HG03354 (cell line): ENCODE measurements at regions not wholly inside any gene's neighbourhood (a gene's known extent, or its start where the extent isn't known, plus 50 kb on each side); places are given as distances from the start of the nearest gene placed in this dataset.

Experiments
- ATAC-seq: cut with Tn5 transposase; IDR thresholded peaks from one replicate; pipeline ENCODE4 v1.9.1; 2021; ENCODE audit warnings: mild to moderate bottlenecking; ENCODE audit not compliant: unreplicated experiment, poor library complexity, severe bottlenecking

- no peak for ATAC-seq
Observed at GRCh38 chr15:94829887-94830884, 598.8 kb downstream of the MCTP2 start.

- ATAC-seq: no peak
Observed at GRCh38 chr15:94834000-94834399, 602.6 kb downstream of the MCTP2 start.

- ATAC-seq: no peak
Observed at GRCh38 chr15:94834494-94834893, 603.1 kb downstream of the MCTP2 start.

- no peak for ATAC-seq
Observed at GRCh38 chr15:94838281-94838680, 606.9 kb downstream of the MCTP2 start.

- no peak for ATAC-seq
Observed at GRCh38 chr15:94840794-94841783, 609.7 kb downstream of the MCTP2 start.

GRCh38 chr15:94843060-94843459 lies 611.7 kb downstream of the MCTP2 start:
- no peak for ATAC-seq

- ATAC-seq: no peak
Observed at GRCh38 chr15:94844198-94844537, 612.8 kb downstream of the MCTP2 start.

GRCh38 chr15:94844538-94845389 lies 613.4 kb downstream of the MCTP2 start:
- ATAC-seq: peak; percentile 64

GRCh38 chr15:94845390-94845716 lies 614.0 kb downstream of the MCTP2 start:
- no peak for ATAC-seq

GRCh38 chr15:94847325-94847724 lies 616.0 kb downstream of the MCTP2 start:
- ATAC-seq: no peak

- ATAC-seq: no peak
Observed at GRCh38 chr15:94848054-94848453, 616.7 kb downstream of the MCTP2 start.

GRCh38 chr15:94855018-94855408 lies 623.7 kb downstream of the MCTP2 start:
- ATAC-seq: no peak

- no peak for ATAC-seq
Observed at GRCh38 chr15:94855409-94856266, 624.3 kb downstream of the MCTP2 start.

GRCh38 chr15:94856267-94856854 lies 625.0 kb downstream of the MCTP2 start:
- no peak for ATAC-seq

GRCh38 chr15:94857466-94857865 lies 626.1 kb downstream of the MCTP2 start:
- ATAC-seq: no peak

GRCh38 chr15:94858011-94858410 lies 626.6 kb downstream of the MCTP2 start:
- ATAC-seq: no peak

GRCh38 chr15:94858449-94858848 lies 627.1 kb downstream of the MCTP2 start:
- ATAC-seq: no peak

GRCh38 chr15:94858920-94859319 lies 627.6 kb downstream of the MCTP2 start:
- ATAC-seq: no peak
